Upper lobe of right lung (tissue), 1 donor: ENCODE measurements at regions not wholly inside any gene's neighbourhood (a gene's known extent, or its start where the extent isn't known, plus 50 kb on each side); places are given as distances from the start of the nearest gene placed in this dataset.
A peak's percentile ranks its signal among the peaks of the same experiment; 100 is the strongest.

Source experiments
- ATAC-seq: fragments of 200-7000 bp; cut with Tn5 transposase; one replicate; pipeline ENCODE4 v1.9.1; 2020; ENCODE audit warnings: mild to moderate bottlenecking, moderate library complexity
- DNase-seq: peaks from one replicate; pipeline ENCODE4 v3.0.0-alpha.2; 2020
- H3K27ac ChIP-seq: fragments of 200-600 bp; one replicate; pipeline ENCODE4 v1.8.0; 2022
- H3K27me3 ChIP-seq: fragments of 200-600 bp; one replicate; pipeline ENCODE4 v1.8.0; 2022; ENCODE audit warnings: mild to moderate bottlenecking
- H3K36me3 ChIP-seq: fragments of 200-600 bp; one replicate; pipeline ENCODE4 v1.8.0; 2022
- H3K4me1 ChIP-seq: fragments of 200-600 bp; one replicate; pipeline ENCODE4 v1.8.0; 2022
- H3K4me3 ChIP-seq: fragments of 200-600 bp; one replicate; pipeline ENCODE4 v1.8.0; 2022; ENCODE audit warnings: mild to moderate bottlenecking
- H3K9me3 ChIP-seq: fragments of 200-600 bp; one replicate; pipeline ENCODE4 v1.8.0; 2022
- intact Hi-C: fragments of 100-400 bp; cut with DNase I; formaldehyde crosslinking; loops from one replicate; pipeline ENCODE4 v1.11.0; 2022
- TF ChIP-seq, protein P1 (sequence below): fragments of 200-600 bp; IDR thresholded peaks from one replicate; pipeline ENCODE4 v1.8.0; 2022; ENCODE audit warnings: antibody characterized with exemption
- donor health status: DM: no; HTN: yes; CAD: no; lungs with severe emphysema.

DNA sequence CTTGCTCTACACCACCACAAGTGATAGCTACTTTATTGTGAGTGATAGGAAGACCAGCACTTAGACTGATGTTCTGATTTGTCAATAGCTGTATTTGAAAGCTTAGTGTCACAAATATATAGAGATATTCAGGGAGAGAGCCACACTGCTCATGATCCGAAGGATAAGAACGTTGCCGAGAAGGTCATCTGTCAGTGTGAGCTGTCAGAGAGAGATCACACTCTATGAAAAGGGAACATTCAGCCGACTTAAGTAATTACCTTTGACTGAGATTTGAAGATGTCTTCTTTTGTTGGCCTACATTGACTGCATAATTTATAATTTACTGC, 322.6 kb downstream of the TFEC start:
- intact Hi-C loops: no loop called here
- H3K4me3 ChIP-seq: no peak overlapping the region
- TF ChIP-seq, protein P1, sequence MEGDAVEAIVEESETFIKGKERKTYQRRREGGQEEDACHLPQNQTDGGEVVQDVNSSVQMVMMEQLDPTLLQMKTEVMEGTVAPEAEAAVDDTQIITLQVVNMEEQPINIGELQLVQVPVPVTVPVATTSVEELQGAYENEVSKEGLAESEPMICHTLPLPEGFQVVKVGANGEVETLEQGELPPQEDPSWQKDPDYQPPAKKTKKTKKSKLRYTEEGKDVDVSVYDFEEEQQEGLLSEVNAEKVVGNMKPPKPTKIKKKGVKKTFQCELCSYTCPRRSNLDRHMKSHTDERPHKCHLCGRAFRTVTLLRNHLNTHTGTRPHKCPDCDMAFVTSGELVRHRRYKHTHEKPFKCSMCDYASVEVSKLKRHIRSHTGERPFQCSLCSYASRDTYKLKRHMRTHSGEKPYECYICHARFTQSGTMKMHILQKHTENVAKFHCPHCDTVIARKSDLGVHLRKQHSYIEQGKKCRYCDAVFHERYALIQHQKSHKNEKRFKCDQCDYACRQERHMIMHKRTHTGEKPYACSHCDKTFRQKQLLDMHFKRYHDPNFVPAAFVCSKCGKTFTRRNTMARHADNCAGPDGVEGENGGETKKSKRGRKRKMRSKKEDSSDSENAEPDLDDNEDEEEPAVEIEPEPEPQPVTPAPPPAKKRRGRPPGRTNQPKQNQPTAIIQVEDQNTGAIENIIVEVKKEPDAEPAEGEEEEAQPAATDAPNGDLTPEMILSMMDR: no peak

DNA sequence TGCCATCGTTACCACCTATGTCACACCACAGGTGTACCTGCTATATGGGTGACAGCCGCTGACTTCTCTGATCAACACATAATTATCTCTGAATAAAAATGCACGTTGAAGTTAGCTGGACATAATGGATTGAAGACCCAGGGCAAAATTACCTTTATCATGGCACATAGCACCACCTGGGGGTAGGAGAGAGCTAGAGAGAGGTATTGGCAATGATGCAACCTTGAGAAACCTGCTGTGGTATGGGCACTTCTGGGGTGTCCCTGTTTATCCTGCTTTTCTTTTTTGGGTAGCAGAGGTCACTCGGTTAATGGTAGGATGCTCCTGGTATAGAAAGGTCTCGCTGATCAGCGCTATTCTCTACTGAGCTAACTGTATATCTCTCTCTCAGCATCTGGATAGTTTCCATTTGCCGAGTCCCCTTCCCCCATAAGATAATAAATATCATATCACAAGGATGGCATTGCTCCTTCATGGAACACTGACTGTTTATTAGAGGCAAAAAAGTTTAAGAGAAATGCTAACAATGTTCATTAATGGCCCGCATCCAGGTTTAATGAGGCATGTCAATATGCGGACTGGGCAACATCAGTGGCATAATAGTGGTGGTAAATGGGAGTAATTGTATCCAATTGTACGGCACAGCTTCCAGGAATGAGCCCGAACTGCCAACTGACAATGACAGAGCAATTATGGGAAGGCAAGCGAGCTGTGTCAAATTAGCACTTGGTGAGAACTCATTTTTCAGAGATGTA, 323.1 kb downstream of the TFEC start:
- intact Hi-C loops: no loop called here
- no peaks in the 10 kb centered on the region for H3K27me3 ChIP-seq
- no peaks in the 10 kb centered on the region for H3K4me1 ChIP-seq
- TF ChIP-seq, protein P1: peak; percentile 27
- no peak overlapping the region for H3K27ac ChIP-seq
- H3K4me3 ChIP-seq: no peak overlapping the region
- DNase-seq: no peak
- ATAC-seq: peak; percentile 49
- no peaks in the 10 kb centered on the region for H3K9me3 ChIP-seq
- no peaks in the 10 kb centered on the region for H3K36me3 ChIP-seq

More for the DNA sequence above, 322.6 kb downstream of the TFEC start:
- H3K9me3 ChIP-seq: no peaks in the 10 kb centered on the region
- DNase-seq: no peak
- no peaks in the 10 kb centered on the region for H3K27me3 ChIP-seq
- H3K4me1 ChIP-seq: no peaks in the 10 kb centered on the region
- H3K27ac ChIP-seq: no peak overlapping the region
- H3K36me3 ChIP-seq: no peaks in the 10 kb centered on the region
- ATAC-seq: no peak

DNA sequence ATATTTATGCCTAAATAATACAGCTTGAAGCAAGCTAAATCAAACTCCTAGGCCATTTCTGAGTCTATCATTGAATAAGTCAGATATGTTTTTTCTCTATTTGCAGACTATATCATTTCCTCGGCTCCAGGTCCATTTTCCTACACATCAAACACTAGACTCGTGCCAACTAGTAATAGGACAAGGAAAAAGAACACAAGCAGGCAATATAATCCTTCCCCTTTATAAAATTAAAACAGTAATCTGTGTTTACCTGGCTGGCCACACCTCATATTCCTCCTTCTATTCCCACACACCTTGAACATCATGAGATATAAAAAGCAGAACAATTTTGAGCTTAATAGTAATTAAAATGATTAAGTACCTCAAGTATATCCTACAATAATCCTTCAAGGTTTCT, 325.7 kb downstream of the TFEC start:
- Histone ChIP-seq H3K4me1 (no peaks in the 10 kb centered on the region), H3K36me3 (no peaks in the 10 kb centered on the region), H3K9me3 (no peaks in the 10 kb centered on the region), H3K27me3 (no peaks in the 10 kb centered on the region), H3K27ac (no peak overlapping the region), H3K4me3 (no peak overlapping the region)
- TF ChIP-seq, protein P1: no peak
- no peak for ATAC-seq
- intact Hi-C loops: no loop called here
- no peak for DNase-seq

DNA sequence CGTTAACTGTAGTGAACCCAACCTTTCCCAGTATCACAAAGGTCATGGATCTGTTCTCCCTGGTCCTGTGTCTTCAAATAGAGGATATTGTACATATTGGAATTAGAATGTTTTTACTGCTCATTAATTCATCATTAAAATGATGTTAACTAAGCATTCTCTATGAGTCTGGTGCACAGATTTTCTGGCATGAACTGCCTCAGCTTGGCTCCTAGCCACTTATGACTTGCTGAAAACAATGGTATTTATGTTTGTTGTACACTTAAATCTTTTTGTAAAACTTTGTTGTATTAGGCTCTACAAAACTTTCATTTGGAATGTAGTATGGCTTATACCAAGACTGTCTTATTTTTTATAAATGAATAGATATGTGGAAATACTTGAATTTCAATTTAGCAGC, 329.4 kb downstream of the TFEC start:
- ATAC-seq (no peak), DNase-seq (no peak)
- intact Hi-C loops: no loop called here
- H3K27ac ChIP-seq: no peak overlapping the region
- H3K27me3 ChIP-seq: no peaks in the 10 kb centered on the region
- H3K9me3 ChIP-seq: no peaks in the 10 kb centered on the region
- no peak overlapping the region for H3K4me3 ChIP-seq
- no peaks in the 10 kb centered on the region for H3K36me3 ChIP-seq
- no peaks in the 10 kb centered on the region for H3K4me1 ChIP-seq
- TF ChIP-seq, protein P1: no peak

DNA sequence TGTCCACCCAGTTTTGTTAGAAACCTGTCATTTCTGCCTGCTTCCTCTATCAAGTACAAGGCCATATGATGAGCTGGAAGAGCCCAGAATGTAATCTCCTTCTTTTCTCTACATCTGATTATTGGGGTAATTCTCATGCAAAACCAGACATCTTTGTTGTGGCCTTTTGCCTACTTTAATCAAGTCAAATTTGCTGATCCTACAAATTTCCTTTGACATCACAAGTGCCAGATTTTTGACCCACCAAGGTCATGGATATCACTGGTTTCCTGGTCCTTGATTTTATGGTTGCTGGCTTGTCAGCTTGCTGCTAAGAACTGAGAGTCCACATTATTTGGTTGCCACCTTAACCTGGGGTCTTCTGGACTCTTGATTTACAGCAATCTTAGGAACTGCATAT, 336.1 kb downstream of the TFEC start:
- no peaks in the 10 kb centered on the region for H3K36me3 ChIP-seq
- H3K9me3 ChIP-seq: no peaks in the 10 kb centered on the region
- TF ChIP-seq, protein P1: no peak
- DNase-seq (no peak), ATAC-seq (no peak)
- H3K4me3 ChIP-seq: no peak overlapping the region
- H3K27ac ChIP-seq: no peak overlapping the region
- H3K27me3 ChIP-seq: no peaks in the 10 kb centered on the region
- no peaks in the 10 kb centered on the region for H3K4me1 ChIP-seq
- intact Hi-C loops: no loop called here

DNA sequence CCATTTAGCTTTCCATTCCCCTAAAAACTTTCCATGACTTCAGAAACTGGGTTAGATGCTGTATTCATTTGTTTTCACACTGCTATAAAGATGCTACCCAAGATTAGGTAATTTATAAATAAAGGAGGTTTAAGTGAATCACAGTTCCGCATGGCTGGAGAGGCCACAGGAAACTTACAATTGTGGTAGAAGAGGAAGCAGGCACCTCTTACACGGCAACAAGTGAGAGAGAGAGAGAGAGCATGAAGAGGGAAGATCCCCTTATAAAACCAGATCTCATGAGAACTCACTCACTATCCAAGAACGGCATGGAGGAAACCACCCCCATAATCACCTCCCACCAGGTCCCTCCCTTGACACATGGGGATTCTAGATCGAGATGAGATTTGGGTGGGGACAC, 336.8 kb downstream of the TFEC start:
- Histone ChIP-seq H3K27me3 (no peaks in the 10 kb centered on the region), H3K4me3 (no peak overlapping the region), H3K36me3 (no peaks in the 10 kb centered on the region), H3K4me1 (no peaks in the 10 kb centered on the region), H3K9me3 (no peaks in the 10 kb centered on the region), H3K27ac (no peak overlapping the region)
- TF ChIP-seq, protein P1: no peak
- no peak for DNase-seq
- no peak for ATAC-seq
- intact Hi-C loops: no loop called here
